ENCODE measurements at regions not wholly inside any gene's neighbourhood (a gene's known extent, or its start where the extent isn't known, plus 50 kb on each side); places are given as distances from the start of the nearest gene placed in this dataset.

DNA sequence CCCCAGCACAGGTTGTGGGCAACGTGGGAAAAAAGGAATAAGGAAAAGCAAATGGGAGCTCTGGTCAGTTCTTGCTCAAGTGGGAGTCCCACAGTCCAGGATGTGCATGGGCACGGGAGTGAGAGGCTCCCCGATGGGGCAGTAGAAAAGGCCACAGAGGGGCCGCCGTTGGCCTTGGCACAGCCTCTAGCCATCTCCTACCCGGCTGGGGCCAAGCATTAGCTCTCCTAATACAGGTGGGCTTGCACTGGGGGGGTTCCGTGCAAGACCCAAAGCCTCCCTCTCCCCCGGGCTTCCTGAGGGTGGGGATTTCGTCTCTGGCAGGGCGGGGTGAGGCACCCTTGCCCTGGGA lies 212.2 kb upstream of the MVB12B start:
- TF ChIP-seq, protein P1, sequence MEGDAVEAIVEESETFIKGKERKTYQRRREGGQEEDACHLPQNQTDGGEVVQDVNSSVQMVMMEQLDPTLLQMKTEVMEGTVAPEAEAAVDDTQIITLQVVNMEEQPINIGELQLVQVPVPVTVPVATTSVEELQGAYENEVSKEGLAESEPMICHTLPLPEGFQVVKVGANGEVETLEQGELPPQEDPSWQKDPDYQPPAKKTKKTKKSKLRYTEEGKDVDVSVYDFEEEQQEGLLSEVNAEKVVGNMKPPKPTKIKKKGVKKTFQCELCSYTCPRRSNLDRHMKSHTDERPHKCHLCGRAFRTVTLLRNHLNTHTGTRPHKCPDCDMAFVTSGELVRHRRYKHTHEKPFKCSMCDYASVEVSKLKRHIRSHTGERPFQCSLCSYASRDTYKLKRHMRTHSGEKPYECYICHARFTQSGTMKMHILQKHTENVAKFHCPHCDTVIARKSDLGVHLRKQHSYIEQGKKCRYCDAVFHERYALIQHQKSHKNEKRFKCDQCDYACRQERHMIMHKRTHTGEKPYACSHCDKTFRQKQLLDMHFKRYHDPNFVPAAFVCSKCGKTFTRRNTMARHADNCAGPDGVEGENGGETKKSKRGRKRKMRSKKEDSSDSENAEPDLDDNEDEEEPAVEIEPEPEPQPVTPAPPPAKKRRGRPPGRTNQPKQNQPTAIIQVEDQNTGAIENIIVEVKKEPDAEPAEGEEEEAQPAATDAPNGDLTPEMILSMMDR (IDR thresholded peaks at IDR 0.05) = no peak
- no peak for TF ChIP-seq POLR2A (IDR thresholded peaks at IDR 0.05)
